GM12872 (cell line): ENCODE measurements at regions not wholly inside any gene's neighbourhood (a gene's known extent, or its start where the extent isn't known, plus 50 kb on each side); places are given as distances from the start of the nearest gene placed in this dataset.

Experiments
- CTCF ChIP-seq: IDR thresholded peaks from 3 replicates; pipeline ENCODE4 v1.5.1; 2011; ENCODE audit warnings: low read depth, mild to moderate bottlenecking, low read length, moderate library complexity; ENCODE audit not compliant: insufficient read depth

GRCh38 chr17:27975146-27976011 lies 67.1 kb upstream of the NLK start:
- no peak for TF ChIP-seq CTCF

GRCh38 chr17:27976331-27976730 lies 66.1 kb upstream of the NLK start:
- TF ChIP-seq CTCF, result no peak

GRCh38 chr17:27977751-27978688 lies 64.5 kb upstream of the NLK start:
- no peak for TF ChIP-seq CTCF

- TF ChIP-seq CTCF, result no peak
Observed at GRCh38 chr17:27978689-27979175, 63.7 kb upstream of the NLK start.

- no peak for TF ChIP-seq CTCF
Observed at GRCh38 chr17:27980043-27980442, 62.4 kb upstream of the NLK start.

- no peak for TF ChIP-seq CTCF
Observed at GRCh38 chr17:27981978-27982377, 60.5 kb upstream of the NLK start.

GRCh38 chr17:27982688-27983087 lies 59.8 kb upstream of the NLK start:
- no peak for TF ChIP-seq CTCF
